ENCODE measurements at regions not wholly inside any gene's neighbourhood (a gene's known extent, or its start where the extent isn't known, plus 50 kb on each side); places are given as distances from the start of the nearest gene placed in this dataset.

- no peak overlapping the region for H3K4me3 ChIP-seq (ENCODE audit: low read depth, low read length, poor library complexity, severe bottlenecking)
- POLR2A ChIA-PET (ENCODE audit: low non-redundant PET), result no interaction called here
- CTCF ChIA-PET, result no interaction called here
These were observed 111.2 kb upstream of the RPS23 start for GRCh38 chr5:82389347-82389746.

GRCh38 chr5:82388181-82388580 lies 110.0 kb upstream of the RPS23 start:
- POLR2A ChIA-PET (ENCODE audit: low non-redundant PET), result no interaction called here
- CTCF ChIA-PET, result no interaction called here
- Histone ChIP-seq H3K4me3 (ENCODE audit: low read depth, low read length, poor library complexity, severe bottlenecking) (no peak overlapping the region), H3K9me3 (ENCODE audit: low read depth, low read length, poor library complexity, severe bottlenecking) (no peaks in the 10 kb centered on the region), H3K27ac (ENCODE audit: low read depth, low read length, poor library complexity, severe bottlenecking) (no peak overlapping the region), H3K27me3 (replicated peaks; ENCODE audit: insufficient read depth, low read depth, low read length, poor library complexity) (no peaks in the 10 kb centered on the region), H3K36me3 (ENCODE audit: insufficient read depth, low read length, poor library complexity, severe bottlenecking) (no peaks in the 10 kb centered on the region), H3K4me1 (ENCODE audit: insufficient read depth, low read length, poor library complexity, severe bottlenecking) (no peaks in the 10 kb centered on the region)
- TF ChIP-seq EZH2 (IDR thresholded peaks at IDR 0.05; ENCODE audit: borderline replicate concordance, low read depth, low read length, poor library complexity, severe bottlenecking) (no peak), CTCF (conservative IDR thresholded peaks at IDR 0.05; ENCODE audit: low read depth, low read length) (no peak)
- intact Hi-C loops (cut with micrococcal nuclease; ENCODE audit: unreplicated experiment), result no loop called here
- no TSS peak for BruUV-seq (replicated peaks)
- no peak for DNase-seq (ENCODE audit: low spot score)

More at GRCh38 chr5:82389347-82389746, 111.2 kb upstream of the RPS23 start:
- TF ChIP-seq CTCF (conservative IDR thresholded peaks at IDR 0.05; ENCODE audit: low read depth, low read length), result no peak
- TF ChIP-seq EZH2 (IDR thresholded peaks at IDR 0.05; ENCODE audit: borderline replicate concordance, low read depth, low read length, poor library complexity, severe bottlenecking), result no peak
- intact Hi-C loops (cut with micrococcal nuclease; ENCODE audit: unreplicated experiment), result no loop called here
- no TSS peak for BruUV-seq (replicated peaks)
- Histone ChIP-seq H3K4me1 (ENCODE audit: insufficient read depth, low read length, poor library complexity, severe bottlenecking) (no peaks in the 10 kb centered on the region), H3K27me3 (replicated peaks; ENCODE audit: insufficient read depth, low read depth, low read length, poor library complexity) (no peaks in the 10 kb centered on the region), H3K9me3 (ENCODE audit: low read depth, low read length, poor library complexity, severe bottlenecking) (no peaks in the 10 kb centered on the region), H3K36me3 (ENCODE audit: insufficient read depth, low read length, poor library complexity, severe bottlenecking) (no peaks in the 10 kb centered on the region), H3K27ac (ENCODE audit: low read depth, low read length, poor library complexity, severe bottlenecking) (no peak overlapping the region)
- no peak for DNase-seq (ENCODE audit: low spot score)

- CTCF ChIA-PET, result no interaction called here
- no TSS peak for BruUV-seq (replicated peaks)
- intact Hi-C loops (cut with micrococcal nuclease; ENCODE audit: unreplicated experiment), result no loop called here
- H3K9me3 ChIP-seq (ENCODE audit: low read depth, low read length, poor library complexity, severe bottlenecking), result no peaks in the 10 kb centered on the region
- H3K27ac ChIP-seq (ENCODE audit: low read depth, low read length, poor library complexity, severe bottlenecking), result no peak overlapping the region
- POLR2A ChIA-PET (ENCODE audit: low non-redundant PET), result no interaction called here
- H3K4me3 ChIP-seq (ENCODE audit: low read depth, low read length, poor library complexity, severe bottlenecking), result no peak overlapping the region
- no peaks in the 10 kb centered on the region for H3K27me3 ChIP-seq (replicated peaks; ENCODE audit: insufficient read depth, low read depth, low read length, poor library complexity)
- H3K36me3 ChIP-seq (ENCODE audit: insufficient read depth, low read length, poor library complexity, severe bottlenecking), result no peaks in the 10 kb centered on the region
- H3K4me1 ChIP-seq (ENCODE audit: insufficient read depth, low read length, poor library complexity, severe bottlenecking), result no peaks in the 10 kb centered on the region
- DNase-seq (ENCODE audit: low spot score), result no peak
- TF ChIP-seq CTCF (conservative IDR thresholded peaks at IDR 0.05; ENCODE audit: low read depth, low read length), result no peak
- TF ChIP-seq EZH2 (IDR thresholded peaks at IDR 0.05; ENCODE audit: borderline replicate concordance, low read depth, low read length, poor library complexity, severe bottlenecking), result no peak
These were observed 109.6 kb upstream of the RPS23 start for GRCh38 chr5:82387819-82388166.

Measured in A673 (cell line).